ENCODE measurements at regions not wholly inside any gene's neighbourhood (a gene's known extent, or its start where the extent isn't known, plus 50 kb on each side); places are given as distances from the start of the nearest gene placed in this dataset.

- TF ChIP-seq, protein P1, sequence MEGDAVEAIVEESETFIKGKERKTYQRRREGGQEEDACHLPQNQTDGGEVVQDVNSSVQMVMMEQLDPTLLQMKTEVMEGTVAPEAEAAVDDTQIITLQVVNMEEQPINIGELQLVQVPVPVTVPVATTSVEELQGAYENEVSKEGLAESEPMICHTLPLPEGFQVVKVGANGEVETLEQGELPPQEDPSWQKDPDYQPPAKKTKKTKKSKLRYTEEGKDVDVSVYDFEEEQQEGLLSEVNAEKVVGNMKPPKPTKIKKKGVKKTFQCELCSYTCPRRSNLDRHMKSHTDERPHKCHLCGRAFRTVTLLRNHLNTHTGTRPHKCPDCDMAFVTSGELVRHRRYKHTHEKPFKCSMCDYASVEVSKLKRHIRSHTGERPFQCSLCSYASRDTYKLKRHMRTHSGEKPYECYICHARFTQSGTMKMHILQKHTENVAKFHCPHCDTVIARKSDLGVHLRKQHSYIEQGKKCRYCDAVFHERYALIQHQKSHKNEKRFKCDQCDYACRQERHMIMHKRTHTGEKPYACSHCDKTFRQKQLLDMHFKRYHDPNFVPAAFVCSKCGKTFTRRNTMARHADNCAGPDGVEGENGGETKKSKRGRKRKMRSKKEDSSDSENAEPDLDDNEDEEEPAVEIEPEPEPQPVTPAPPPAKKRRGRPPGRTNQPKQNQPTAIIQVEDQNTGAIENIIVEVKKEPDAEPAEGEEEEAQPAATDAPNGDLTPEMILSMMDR (IDR thresholded peaks at IDR 0.05), result no peak
- no peak for TF ChIP-seq POLR2A (IDR thresholded peaks at IDR 0.05)
Measured at GRCh38 chr14:59032826-59033225, 155.6 kb upstream of the DAAM1 start.
